HG02571 (cell line): ENCODE measurements at regions not wholly inside any gene's neighbourhood (a gene's known extent, or its start where the extent isn't known, plus 50 kb on each side); places are given as distances from the start of the nearest gene placed in this dataset.
"Not testable (repeated sequence)": the region's sequence is repeated elsewhere in the genome, so short reads cannot be mapped to it uniquely, and the experiment has no call there.

ENCODE experiments used
- ATAC-seq: cut with Tn5 transposase; IDR thresholded peaks from one replicate; pipeline ENCODE4 v1.9.1; 2021; ENCODE audit warnings: mild to moderate bottlenecking, moderate library complexity; ENCODE audit not compliant: unreplicated experiment

DNA sequence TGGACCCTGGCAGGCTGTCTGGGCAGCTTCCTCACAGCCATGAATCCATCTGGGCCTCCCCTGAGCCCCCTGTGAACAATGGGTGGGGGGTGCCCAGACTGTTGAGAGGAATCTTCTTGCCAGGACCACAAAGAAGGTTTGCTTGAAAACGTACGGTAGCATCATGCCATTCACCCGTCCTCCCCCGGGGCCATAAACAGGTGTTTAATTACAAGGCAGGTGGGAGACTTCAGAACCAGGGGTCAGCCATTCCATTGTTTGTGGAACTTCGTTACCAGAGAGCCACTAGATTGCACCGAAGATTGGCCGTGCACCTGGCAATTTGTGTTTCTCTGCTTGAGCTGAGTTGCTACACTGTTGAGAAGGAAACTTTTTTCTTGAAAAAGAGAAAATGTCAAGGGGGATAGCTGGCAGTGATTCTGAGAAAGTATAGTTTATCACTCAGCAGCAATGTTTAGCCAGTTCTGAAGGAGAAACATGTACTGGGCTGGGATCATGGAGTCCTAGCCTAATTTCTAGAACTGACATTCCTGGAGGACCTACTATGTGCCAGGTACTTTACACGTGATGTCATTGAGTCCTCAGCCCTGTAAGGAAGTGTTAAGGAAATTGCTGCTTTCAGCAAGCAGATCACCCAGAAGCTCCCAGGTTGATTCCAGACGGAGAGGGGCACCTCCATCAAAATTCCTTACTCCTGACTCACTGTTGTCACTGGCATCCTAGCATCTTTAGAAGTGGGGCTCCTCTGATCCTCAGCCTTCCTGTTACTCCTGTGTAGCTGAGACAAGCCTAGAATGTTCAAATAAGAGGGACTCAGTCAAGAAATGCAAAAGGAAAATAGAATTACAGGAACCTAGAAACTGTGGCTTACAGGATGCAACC is 103.8 kb upstream of the UBE2E1 start:
- no peak for ATAC-seq

- ATAC-seq, result no peak
These were observed 101.5 kb upstream of the UBE2E1 start for GRCh38 chr3:23704298-23704697.

DNA sequence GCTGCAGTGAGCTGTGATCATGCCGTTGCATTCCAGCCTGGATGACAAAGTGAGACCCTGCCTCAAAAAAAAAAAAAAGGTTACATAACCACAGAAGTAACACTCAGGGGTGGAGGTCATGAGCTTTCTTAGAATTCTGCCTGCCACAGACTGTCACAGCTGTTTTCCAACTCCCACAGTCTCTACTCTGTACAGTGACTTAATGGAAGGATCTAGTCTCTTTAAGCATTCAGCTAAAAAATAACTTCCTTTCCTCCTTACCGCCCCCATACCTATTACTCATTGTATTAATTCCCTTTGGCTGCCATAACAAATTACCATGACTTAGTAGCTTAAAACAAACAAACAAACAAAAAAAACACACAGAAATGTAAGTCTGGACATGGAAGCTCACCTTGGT is 99.6 kb upstream of the UBE2E1 start:
- no peak for ATAC-seq

DNA sequence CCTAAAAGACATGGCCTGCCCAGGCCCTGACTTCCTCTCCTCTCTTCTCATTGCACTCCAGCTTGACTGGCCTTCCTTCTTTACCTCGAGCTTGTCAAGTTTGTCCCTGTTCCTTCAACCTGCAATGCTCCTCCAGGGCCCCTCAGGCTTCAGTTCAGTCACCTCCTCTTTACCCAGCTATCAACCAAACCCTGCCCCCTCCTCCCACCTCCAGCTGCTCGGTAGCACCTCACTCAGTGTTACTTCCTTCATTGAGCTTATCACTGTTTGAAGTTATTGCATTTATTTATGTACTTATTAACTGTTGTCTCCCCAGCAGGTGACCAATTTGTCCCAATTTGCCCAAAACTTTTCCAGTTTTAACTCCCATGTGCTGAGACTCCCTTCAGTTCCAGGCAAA is 95.8 kb upstream of the UBE2E1 start:
- no peak for ATAC-seq

- no peak for ATAC-seq
These were observed 95.2 kb upstream of the UBE2E1 start for GRCh38 chr3:23710555-23710954.

DNA sequence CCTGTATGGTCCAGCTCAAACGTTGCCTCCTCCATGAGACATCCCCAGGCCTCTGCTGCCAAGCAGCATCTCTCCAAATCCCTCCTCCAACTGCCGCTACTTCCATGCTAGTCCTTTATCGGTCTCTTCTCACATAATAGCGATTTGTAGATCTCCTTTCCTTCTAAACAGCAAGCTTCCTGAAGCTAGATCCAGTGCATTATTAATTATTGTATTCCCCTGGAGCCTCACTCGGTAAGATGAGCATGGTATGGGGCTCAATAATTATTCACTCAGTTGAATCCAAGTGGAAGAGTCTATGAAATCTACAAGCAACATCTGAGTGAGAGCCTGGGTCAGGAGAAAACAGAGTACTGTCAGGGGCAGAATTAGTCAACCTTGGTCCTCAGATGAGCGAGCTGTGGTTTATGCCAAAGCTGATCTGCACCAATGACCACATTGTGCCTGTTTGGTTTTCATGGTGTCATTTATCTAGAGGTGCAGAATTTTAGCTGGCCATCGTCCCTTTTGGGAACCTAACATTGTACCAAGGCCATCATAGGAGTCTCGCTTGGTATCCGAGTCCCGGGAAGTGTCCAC is 93.8 kb upstream of the UBE2E1 start:
- no peak for ATAC-seq

GRCh38 chr3:23712656-23713559 is 92.8 kb upstream of the UBE2E1 start:
- no peak for ATAC-seq

- ATAC-seq, result no peak
These were observed 92.1 kb upstream of the UBE2E1 start for GRCh38 chr3:23713641-23714040.

DNA sequence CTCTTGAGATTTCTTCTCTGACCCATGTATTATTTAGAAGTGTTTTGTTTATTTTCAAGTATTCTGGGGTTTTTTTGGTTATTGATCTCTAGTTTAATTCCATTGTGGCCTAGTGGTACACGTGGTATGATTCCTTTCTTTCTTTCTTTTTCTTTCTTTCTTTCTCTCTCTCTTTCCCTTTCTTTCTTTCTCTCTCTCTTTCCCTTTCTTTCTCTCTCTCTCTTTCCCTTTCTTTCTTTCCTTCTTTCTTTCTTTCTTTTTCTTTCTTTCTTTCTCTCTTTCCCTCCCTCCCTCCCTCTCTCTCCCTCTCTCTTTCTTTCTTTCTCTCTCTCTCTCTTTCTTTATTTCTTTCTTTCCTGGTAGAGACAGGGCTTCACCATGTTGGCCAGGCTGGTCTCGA is 85.7 kb upstream of the UBE2E1 start:
- ATAC-seq, result no peak

- no peak for ATAC-seq
These were observed 84.9 kb upstream of the UBE2E1 start for GRCh38 chr3:23720885-23721284.

GRCh38 chr3:23723141-23723540 is 82.6 kb upstream of the UBE2E1 start:
- ATAC-seq, result no peak

- ATAC-seq, result no peak
These were observed 81.8 kb upstream of the UBE2E1 start for GRCh38 chr3:23723930-23724329.

GRCh38 chr3:23726811-23727548 is 78.8 kb upstream of the UBE2E1 start:
- ATAC-seq, result peak; percentile 46

DNA sequence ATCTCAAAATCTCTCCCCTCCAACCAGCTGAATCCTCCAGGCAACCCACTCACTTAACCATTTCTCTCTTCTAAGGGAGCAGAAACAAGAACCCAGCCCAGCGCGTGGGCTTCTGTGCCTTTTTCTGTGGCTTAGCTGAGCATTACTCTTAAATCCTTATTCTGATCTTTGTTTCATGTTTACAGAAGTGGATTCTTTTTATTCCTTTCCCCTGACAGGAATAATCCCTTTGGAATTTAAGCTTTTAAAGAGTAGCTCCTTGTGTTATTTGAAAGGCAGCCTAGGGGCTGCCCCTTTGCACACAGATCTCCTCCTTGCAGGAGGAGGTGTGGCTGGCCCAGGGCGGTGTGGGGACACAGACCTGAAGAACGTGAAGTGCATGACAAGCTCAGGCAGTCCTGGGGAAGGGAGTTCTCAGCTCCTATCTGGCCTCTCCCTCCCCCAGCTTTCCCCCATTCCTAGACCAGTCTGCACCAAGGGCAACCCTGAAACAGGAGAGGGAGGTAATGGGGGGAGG is 77.1 kb upstream of the UBE2E1 start:
- no peak for ATAC-seq

DNA sequence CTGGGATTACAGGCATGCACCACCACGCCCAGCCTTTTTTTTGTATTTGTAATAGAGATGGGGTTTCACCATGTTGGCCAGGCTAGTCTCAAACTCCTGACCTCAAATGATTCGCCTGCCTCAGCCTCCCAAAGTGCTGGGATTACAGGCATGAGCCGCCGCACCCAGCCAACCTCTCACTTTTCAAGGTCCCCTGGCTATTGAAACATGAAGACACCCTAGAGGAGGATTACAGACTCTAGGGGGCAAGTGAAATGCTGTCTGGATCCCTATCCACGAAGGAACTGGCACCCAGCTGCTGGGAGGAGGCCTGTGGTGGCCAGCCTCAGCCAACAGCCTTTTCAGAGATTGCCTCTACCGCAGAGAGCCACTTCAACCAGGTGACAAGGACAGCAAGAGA is 76.4 kb upstream of the UBE2E1 start:
- ATAC-seq, result not testable (repeated sequence)

- ATAC-seq, result no peak
These were observed 71.3 kb upstream of the UBE2E1 start for GRCh38 chr3:23734481-23734880.

- no peak for ATAC-seq
These were observed 70.7 kb upstream of the UBE2E1 start for GRCh38 chr3:23735062-23735461.

DNA sequence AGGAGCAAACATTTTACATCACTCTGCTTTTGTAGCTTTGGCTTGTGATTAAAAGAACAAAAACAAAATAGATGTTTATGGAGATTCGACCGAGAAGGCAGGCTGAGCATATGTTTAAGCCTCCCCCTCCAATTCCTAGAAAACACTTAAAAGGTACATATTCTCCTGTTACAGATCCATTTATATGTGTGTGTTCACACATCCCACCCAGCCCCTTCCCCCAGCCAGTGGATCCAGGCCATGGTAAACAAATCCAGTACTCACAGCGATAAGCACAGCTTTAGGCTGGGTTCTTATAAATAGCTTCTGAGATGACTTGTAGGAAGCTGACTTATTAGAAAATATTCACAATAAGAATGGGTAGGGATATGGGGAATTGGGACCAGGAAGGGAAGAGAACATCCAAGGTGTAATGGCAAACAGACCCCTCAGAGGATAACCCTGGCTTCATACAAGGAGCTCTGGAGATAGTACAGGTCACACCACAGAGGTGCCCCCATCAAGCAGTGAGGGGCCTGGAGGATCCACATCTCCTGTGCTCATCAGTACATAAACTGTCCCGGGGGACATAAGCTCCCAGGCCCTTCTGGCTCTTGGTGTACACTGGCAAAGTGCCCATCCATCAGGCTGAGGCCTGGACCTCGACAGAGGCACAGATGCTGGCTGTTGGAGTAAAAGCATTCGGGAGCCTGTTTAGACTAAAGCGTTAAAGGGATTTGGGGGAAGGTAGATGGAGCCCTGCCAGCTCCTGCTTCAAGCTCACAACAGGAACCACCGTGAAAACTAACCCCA is 70.0 kb upstream of the UBE2E1 start:
- no peak for ATAC-seq

DNA sequence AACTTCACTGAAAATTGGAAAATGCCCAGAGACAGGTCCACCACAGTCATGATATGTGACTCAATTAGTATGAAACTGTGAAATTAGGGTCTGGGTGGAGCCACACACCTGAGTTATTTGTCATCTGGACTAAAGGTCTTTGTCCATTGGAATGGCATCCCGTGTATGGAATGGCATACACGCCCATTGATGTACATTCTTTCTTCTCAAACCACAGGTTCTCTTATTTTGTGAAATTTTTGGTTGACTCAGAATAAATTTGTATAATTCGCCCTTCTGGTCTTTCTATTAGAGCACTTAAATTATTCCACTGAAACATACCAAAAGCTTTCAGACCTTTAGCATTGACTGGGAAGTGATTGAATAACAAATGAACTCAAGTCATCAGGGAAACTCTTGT is 66.8 kb upstream of the UBE2E1 start:
- ATAC-seq, result no peak

GRCh38 chr3:23739536-23739935 is 66.2 kb upstream of the UBE2E1 start:
- no peak for ATAC-seq
